ENCODE measurements at regions not wholly inside any gene's neighbourhood (a gene's known extent, or its start where the extent isn't known, plus 50 kb on each side); places are given as distances from the start of the nearest gene placed in this dataset.
A peak's percentile ranks its signal among the peaks of the same experiment; 100 is the strongest.

- H3K4me3 ChIP-seq (ENCODE audit: low read depth, low read length), result no peak overlapping the region
- TF ChIP-seq CTCF (IDR thresholded peaks at IDR 0.05; ENCODE audit: insufficient read depth, low read depth, low read length), result no peak
- no peak for DNase-seq (ENCODE audit: low read depth)
Observed at GRCh38 chr3:31075471-31075870, 181.0 kb upstream of the GADL1 start.

- no peak overlapping the region for H3K4me3 ChIP-seq (ENCODE audit: low read depth, low read length)
- TF ChIP-seq CTCF (IDR thresholded peaks at IDR 0.05; ENCODE audit: insufficient read depth, low read depth, low read length), result no peak
- DNase-seq (ENCODE audit: low read depth), result no peak
Observed at GRCh38 chr3:31075876-31076275, 181.4 kb upstream of the GADL1 start.

DNA sequence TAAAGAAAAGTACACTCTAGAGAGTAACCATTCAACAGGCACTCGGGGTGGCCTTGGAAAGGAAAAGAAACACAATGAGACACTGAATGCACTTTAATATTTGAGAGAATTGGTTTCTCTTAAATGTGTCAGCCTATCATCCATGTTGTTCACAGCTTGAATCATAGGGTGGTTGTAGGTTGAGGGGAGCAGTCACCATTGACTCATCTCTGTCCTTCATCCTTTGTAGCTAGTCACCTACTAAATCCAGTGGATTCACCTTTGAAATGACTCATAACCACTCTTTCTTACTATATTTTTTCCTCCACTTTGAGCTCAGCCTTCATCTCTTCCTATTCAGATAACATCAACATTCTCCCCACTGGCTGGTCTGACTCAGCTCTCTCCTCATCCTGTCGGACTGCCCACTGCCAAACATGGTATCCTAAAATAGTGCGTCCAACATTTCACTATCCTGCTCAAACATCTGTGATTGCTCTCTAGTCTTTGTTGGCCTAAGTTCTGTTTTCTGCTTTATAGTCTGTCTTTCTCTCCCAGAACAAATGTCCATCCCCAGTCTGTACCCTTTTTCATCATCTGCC is 182.7 kb upstream of the GADL1 start:
- peak; percentile 69 for DNase-seq (ENCODE audit: low read depth)
- no peak for TF ChIP-seq CTCF (IDR thresholded peaks at IDR 0.05; ENCODE audit: insufficient read depth, low read depth, low read length)
- no peak overlapping the region for H3K4me3 ChIP-seq (ENCODE audit: low read depth, low read length)

DNA sequence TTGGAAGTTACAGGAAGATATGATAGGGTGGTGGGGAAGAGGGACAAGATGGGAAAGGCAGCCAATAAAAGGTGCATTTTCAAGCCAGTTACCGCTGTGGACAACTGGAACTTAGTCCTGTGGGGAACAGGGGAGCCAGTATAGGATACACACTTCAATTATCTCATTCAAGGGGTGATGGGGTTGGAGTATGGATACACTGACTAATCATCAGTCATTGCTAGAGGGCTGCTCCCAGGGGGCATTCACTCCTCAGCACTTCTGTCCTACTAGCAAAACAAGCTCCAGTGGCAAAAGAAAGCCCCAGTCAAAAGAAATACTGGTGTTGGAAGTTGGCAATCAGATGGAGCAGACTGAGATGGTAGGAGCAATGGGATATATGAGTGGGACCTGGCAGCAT is 183.4 kb upstream of the GADL1 start:
- DNase-seq (ENCODE audit: low read depth), result no peak
- no peak overlapping the region for H3K4me3 ChIP-seq (ENCODE audit: low read depth, low read length)
- no peak for TF ChIP-seq CTCF (IDR thresholded peaks at IDR 0.05; ENCODE audit: insufficient read depth, low read depth, low read length)

DNA sequence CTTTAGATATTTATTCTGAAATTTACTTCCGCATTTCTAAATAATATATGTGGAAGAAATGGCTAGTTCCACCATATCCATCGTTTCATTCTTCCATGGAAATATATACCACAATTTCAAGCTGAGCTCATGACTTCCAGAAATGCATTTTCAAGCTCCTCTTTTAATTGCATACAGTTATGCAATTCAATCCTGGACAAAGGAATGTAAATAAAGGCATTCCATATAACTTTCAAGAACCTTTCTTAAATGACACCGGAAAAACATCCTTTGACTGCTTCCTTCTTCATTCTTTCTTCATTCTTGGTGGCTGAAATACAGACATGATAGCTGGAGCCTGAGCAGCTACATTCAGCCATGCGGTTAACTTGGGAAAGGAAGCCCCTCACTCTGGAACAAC is 185.2 kb upstream of the GADL1 start:
- TF ChIP-seq CTCF (IDR thresholded peaks at IDR 0.05; ENCODE audit: insufficient read depth, low read depth, low read length), result no peak
- H3K4me3 ChIP-seq (ENCODE audit: low read depth, low read length), result no peak overlapping the region
- DNase-seq (ENCODE audit: low read depth), result peak; percentile 58

DNA sequence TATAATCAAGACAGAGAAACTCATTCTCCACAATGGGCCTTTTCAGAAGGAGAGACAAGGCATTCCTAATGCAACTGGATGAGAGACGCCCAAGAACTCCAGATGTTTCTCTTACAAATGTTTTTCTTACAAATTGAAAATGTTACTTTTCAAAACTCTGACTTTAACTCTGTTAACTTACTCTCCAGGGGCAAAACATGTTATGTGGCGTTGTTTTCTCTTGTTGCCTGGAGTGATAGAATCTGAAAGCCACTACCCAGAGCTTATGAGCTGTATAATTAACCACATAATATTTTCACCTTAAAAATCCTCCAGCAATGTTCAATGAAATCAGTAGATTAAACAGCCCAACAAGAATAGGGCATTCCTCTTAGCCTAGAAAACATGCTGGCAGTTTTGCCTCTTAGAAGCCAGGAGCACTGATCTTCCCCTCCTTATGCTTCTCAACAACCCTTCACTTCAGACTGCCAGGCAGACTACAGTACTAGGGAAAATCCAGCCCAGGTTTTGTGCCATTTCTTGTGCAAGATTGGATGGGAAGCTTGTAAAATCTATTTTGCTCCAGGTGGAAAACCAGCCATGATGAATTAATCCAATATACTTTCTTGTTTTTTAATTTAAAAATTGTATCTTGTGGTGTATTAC is 186.7 kb upstream of the GADL1 start:
- TF ChIP-seq CTCF (IDR thresholded peaks at IDR 0.05; ENCODE audit: insufficient read depth, low read depth, low read length), result no peak
- DNase-seq (ENCODE audit: low read depth), result no peak
- no peak overlapping the region for H3K4me3 ChIP-seq (ENCODE audit: low read depth, low read length)

DNA sequence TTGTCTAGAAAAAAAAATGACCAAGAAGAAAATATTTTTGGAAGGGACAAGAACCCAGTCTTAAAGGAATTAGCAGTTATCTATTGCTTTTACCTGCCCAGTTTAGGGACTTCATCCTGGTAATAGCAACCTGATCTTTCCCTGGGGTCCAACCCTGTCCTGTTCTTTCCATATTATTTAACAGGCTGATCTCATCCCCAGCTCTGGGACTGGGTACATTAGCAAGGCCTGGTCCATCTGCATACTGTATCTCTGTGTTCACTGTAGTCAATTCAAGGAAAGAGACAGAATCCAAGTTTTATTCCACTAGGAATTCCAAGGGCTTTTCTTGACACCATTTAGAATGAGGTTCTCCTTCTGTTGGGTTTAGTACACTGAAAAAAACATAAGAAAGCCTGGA is 191.7 kb upstream of the GADL1 start:
- no peak for TF ChIP-seq CTCF (IDR thresholded peaks at IDR 0.05; ENCODE audit: insufficient read depth, low read depth, low read length)
- no peak for DNase-seq (ENCODE audit: low read depth)
- H3K4me3 ChIP-seq (ENCODE audit: low read depth, low read length), result no peak overlapping the region
